ENCODE measurements at regions not wholly inside any gene's neighbourhood (a gene's known extent, or its start where the extent isn't known, plus 50 kb on each side); places are given as distances from the start of the nearest gene placed in this dataset.

DNA sequence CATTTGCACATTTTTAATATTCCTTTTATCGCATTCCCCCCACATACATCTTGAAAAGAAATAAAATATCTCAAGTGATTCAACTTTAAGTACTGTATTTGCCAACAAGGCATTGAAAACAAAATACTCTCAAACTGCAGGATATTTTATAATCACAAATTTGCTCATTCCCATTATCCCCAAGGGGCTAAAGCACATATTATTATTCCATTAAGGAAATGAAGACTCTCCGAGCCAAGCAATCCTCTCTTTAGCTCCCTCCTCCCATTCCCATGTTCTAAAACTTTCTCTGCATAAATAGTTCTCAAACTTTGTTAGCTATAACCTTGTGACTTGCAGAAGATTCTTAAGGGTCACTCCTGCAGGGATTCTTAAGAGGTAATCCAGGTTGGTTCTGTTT is 436.8 kb downstream of the KCNJ2 start:
- DNase-seq (ENCODE audit: low read depth in 1 of 2, low spot score in 1 of 2), result no peak
- TF ChIP-seq POLR2AphosphoS5 (IDR thresholded peaks at IDR 0.05; ENCODE audit: low read depth) (no peak), GABPA (IDR thresholded peaks at IDR 0.05; ENCODE audit: low read depth) (no peak), SPI1 (IDR thresholded peaks at IDR 0.05; ENCODE audit: borderline replicate concordance, low read depth) (no peak)
- TF ChIP-seq, protein P1, sequence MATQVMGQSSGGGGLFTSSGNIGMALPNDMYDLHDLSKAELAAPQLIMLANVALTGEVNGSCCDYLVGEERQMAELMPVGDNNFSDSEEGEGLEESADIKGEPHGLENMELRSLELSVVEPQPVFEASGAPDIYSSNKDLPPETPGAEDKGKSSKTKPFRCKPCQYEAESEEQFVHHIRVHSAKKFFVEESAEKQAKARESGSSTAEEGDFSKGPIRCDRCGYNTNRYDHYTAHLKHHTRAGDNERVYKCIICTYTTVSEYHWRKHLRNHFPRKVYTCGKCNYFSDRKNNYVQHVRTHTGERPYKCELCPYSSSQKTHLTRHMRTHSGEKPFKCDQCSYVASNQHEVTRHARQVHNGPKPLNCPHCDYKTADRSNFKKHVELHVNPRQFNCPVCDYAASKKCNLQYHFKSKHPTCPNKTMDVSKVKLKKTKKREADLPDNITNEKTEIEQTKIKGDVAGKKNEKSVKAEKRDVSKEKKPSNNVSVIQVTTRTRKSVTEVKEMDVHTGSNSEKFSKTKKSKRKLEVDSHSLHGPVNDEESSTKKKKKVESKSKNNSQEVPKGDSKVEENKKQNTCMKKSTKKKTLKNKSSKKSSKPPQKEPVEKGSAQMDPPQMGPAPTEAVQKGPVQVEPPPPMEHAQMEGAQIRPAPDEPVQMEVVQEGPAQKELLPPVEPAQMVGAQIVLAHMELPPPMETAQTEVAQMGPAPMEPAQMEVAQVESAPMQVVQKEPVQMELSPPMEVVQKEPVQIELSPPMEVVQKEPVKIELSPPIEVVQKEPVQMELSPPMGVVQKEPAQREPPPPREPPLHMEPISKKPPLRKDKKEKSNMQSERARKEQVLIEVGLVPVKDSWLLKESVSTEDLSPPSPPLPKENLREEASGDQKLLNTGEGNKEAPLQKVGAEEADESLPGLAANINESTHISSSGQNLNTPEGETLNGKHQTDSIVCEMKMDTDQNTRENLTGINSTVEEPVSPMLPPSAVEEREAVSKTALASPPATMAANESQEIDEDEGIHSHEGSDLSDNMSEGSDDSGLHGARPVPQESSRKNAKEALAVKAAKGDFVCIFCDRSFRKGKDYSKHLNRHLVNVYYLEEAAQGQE (IDR thresholded peaks at IDR 0.05; ENCODE audit: insufficient replicate concordance, low read depth), result no peak
- TF ChIP-seq, protein P2, sequence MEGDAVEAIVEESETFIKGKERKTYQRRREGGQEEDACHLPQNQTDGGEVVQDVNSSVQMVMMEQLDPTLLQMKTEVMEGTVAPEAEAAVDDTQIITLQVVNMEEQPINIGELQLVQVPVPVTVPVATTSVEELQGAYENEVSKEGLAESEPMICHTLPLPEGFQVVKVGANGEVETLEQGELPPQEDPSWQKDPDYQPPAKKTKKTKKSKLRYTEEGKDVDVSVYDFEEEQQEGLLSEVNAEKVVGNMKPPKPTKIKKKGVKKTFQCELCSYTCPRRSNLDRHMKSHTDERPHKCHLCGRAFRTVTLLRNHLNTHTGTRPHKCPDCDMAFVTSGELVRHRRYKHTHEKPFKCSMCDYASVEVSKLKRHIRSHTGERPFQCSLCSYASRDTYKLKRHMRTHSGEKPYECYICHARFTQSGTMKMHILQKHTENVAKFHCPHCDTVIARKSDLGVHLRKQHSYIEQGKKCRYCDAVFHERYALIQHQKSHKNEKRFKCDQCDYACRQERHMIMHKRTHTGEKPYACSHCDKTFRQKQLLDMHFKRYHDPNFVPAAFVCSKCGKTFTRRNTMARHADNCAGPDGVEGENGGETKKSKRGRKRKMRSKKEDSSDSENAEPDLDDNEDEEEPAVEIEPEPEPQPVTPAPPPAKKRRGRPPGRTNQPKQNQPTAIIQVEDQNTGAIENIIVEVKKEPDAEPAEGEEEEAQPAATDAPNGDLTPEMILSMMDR (IDR thresholded peaks at IDR 0.05; ENCODE audit: insufficient read depth, low read length), result no peak
- no peak overlapping the region for H3K4me3 ChIP-seq (replicated peaks; ENCODE audit: insufficient read depth, low read length)
- H3K27me3 ChIP-seq (ENCODE audit: insufficient read depth, poor library complexity, severe bottlenecking), result no peaks in the 10 kb centered on the region
- no peak overlapping the region for H3K27ac ChIP-seq (replicated peaks)

DNA sequence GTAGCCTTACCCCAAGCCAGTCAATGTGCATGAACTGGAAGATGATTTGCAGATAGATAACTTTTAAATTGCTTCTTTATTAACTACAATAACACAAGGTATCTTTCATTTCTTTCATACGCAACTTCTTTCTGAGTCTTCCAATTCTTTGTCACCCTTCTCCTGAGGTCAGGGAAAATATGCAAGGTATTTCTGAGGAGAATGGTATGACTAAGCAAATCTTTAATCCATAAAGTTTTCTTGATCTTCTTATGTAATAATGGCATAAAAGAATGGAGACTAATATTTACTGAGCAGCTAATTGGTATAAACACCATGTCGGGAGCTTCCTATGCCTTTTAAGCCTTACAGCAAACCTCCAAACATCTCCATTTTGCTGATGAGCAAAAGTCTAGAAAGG is 438.9 kb downstream of the KCNJ2 start:
- Histone ChIP-seq H3K4me3 (replicated peaks; ENCODE audit: insufficient read depth, low read length) (no peak overlapping the region), H3K27me3 (ENCODE audit: insufficient read depth, poor library complexity, severe bottlenecking) (no peaks in the 10 kb centered on the region), H3K27ac (replicated peaks) (no peak overlapping the region)
- no peak for TF ChIP-seq POLR2AphosphoS5 (IDR thresholded peaks at IDR 0.05; ENCODE audit: low read depth)
- TF ChIP-seq, protein P2 (IDR thresholded peaks at IDR 0.05; ENCODE audit: insufficient read depth, low read length), result no peak
- TF ChIP-seq GABPA (IDR thresholded peaks at IDR 0.05; ENCODE audit: low read depth), result no peak
- no peak for TF ChIP-seq SPI1 (IDR thresholded peaks at IDR 0.05; ENCODE audit: borderline replicate concordance, low read depth)
- TF ChIP-seq, protein P1 (IDR thresholded peaks at IDR 0.05; ENCODE audit: insufficient replicate concordance, low read depth), result no peak
- no peak for DNase-seq (ENCODE audit: low read depth in 1 of 2, low spot score in 1 of 2)

DNA sequence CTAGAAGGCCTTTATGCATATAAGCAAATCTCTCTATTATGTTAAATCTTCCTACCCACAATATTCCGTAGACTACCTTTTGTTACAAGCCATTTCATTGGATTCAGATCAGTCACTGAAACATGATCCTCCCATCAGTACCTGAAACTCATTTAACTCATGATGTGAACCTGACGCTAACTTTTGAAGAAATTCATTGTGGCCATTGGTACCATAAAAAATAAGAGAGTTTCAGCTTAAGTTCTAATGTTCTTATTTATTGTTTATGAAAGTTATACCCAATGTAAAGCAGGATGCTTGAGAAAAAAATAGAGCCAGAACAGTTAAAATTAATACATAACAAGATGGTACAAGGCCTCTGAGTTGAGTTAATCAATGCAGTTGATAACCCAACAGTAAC is 439.6 kb downstream of the KCNJ2 start:
- no peak overlapping the region for H3K27ac ChIP-seq (replicated peaks)
- H3K27me3 ChIP-seq (ENCODE audit: insufficient read depth, poor library complexity, severe bottlenecking), result no peaks in the 10 kb centered on the region
- TF ChIP-seq POLR2AphosphoS5 (IDR thresholded peaks at IDR 0.05; ENCODE audit: low read depth), result no peak
- TF ChIP-seq GABPA (IDR thresholded peaks at IDR 0.05; ENCODE audit: low read depth), result no peak
- TF ChIP-seq, protein P2 (IDR thresholded peaks at IDR 0.05; ENCODE audit: insufficient read depth, low read length), result no peak
- no peak for TF ChIP-seq SPI1 (IDR thresholded peaks at IDR 0.05; ENCODE audit: borderline replicate concordance, low read depth)
- TF ChIP-seq, protein P1 (IDR thresholded peaks at IDR 0.05; ENCODE audit: insufficient replicate concordance, low read depth), result no peak
- no peak overlapping the region for H3K4me3 ChIP-seq (replicated peaks; ENCODE audit: insufficient read depth, low read length)
- no peak for DNase-seq (ENCODE audit: low read depth in 1 of 2, low spot score in 1 of 2)

Data from HL-60 (cell line).